DND-41 (cell line): ENCODE measurements at regions not wholly inside any gene's neighbourhood (a gene's known extent, or its start where the extent isn't known, plus 50 kb on each side); places are given as distances from the start of the nearest gene placed in this dataset.
A peak's percentile ranks its signal among the peaks of the same experiment; 100 is the strongest.

Source experiments
- EZH2 ChIP-seq: IDR thresholded peaks from 3 replicates; pipeline ENCODE4 v1.6.1; 2012; ENCODE audit warnings: borderline replicate concordance, low read depth, mild to moderate bottlenecking, moderate library complexity, low read length, inconsistent platforms; ENCODE audit not compliant: severe bottlenecking
- TF ChIP-seq, protein P1 (sequence below): IDR thresholded peaks from 2 replicates; pipeline ENCODE4 v1.5.1; 2012; ENCODE audit warnings: borderline replicate concordance, low read length, moderate library complexity, mild to moderate bottlenecking; ENCODE audit not compliant: poor library complexity, severe bottlenecking; ENCODE audit errors: extremely low read depth

DNA sequence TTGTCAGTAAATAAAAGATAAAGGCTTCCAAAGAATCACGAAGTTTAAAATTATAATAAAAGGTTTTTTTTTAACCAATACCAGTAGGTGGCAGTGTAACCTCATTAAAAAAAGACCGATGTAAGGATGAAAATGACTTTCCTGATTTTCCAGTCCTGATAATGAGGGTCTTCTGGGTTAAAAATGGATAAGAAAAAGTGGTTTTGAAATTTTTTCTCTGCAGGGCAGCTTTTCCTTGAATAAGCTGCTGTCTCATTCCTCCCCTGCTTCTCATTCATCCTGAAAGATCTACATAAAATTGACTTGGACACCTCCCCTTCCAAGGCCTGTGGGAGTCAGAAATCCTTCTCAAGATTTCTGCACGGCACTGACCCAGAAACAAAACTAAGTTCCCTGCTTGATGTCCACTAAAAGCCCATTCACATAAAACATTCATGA lies 58.9 kb upstream of the FBXO33 start:
- TF ChIP-seq, protein P1, sequence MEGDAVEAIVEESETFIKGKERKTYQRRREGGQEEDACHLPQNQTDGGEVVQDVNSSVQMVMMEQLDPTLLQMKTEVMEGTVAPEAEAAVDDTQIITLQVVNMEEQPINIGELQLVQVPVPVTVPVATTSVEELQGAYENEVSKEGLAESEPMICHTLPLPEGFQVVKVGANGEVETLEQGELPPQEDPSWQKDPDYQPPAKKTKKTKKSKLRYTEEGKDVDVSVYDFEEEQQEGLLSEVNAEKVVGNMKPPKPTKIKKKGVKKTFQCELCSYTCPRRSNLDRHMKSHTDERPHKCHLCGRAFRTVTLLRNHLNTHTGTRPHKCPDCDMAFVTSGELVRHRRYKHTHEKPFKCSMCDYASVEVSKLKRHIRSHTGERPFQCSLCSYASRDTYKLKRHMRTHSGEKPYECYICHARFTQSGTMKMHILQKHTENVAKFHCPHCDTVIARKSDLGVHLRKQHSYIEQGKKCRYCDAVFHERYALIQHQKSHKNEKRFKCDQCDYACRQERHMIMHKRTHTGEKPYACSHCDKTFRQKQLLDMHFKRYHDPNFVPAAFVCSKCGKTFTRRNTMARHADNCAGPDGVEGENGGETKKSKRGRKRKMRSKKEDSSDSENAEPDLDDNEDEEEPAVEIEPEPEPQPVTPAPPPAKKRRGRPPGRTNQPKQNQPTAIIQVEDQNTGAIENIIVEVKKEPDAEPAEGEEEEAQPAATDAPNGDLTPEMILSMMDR = peak; percentile 55
- TF ChIP-seq EZH2 = no peak
